ENCODE measurements at regions not wholly inside any gene's neighbourhood (a gene's known extent, or its start where the extent isn't known, plus 50 kb on each side); places are given as distances from the start of the nearest gene placed in this dataset.

DNA sequence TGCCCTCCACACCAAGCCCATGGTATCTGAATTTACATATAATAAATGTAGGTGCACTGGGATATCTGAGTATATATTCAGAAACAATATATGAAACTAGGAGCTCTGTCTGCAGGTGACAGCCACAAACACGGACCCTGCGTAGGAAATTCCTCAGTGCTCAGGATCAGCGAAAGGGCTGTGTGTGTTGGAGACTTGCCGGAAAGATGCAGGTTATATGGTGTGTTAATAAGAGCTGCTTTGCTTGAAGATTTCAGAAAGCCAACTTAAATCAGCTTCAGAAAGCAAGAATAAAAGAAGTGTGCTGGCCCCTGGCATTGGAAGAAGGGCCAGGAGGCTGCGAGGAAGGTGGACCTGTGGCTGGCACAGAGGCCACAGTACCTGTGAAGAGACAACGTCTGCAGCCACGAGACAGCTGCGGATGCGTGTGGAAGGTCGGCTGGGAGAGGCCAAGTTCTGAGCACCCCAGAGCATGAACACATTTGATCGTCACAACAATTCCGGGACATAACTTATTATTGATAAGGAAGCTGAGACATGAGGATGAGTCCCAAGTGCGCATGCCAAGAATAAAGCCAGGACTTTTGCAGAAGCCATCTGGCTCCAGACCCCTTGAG, 183.2 kb downstream of the DLL1 start:
- Mint-ChIP-seq H3K4me1 (no peaks in the 10 kb centered on the region), H3K27ac (no peak overlapping the region), H3K27me3 (ENCODE audit: low read depth) (peaks cover 9% of the 10 kb centered on the region), H3K36me3 (no peaks in the 10 kb centered on the region), H3K9me3 (peaks cover 6% of the 10 kb centered on the region), H3K4me3 (no peak overlapping the region)
- TF ChIP-seq, protein P1, sequence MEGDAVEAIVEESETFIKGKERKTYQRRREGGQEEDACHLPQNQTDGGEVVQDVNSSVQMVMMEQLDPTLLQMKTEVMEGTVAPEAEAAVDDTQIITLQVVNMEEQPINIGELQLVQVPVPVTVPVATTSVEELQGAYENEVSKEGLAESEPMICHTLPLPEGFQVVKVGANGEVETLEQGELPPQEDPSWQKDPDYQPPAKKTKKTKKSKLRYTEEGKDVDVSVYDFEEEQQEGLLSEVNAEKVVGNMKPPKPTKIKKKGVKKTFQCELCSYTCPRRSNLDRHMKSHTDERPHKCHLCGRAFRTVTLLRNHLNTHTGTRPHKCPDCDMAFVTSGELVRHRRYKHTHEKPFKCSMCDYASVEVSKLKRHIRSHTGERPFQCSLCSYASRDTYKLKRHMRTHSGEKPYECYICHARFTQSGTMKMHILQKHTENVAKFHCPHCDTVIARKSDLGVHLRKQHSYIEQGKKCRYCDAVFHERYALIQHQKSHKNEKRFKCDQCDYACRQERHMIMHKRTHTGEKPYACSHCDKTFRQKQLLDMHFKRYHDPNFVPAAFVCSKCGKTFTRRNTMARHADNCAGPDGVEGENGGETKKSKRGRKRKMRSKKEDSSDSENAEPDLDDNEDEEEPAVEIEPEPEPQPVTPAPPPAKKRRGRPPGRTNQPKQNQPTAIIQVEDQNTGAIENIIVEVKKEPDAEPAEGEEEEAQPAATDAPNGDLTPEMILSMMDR (IDR thresholded peaks at IDR 0.05; ENCODE audit: unreplicated experiment) = no peak
- DNase-seq (ENCODE audit: low spot score in 2 of 2, unreplicated experiment in 2 of 2) = peak in 1 of 2 experiments; percentile 25

DNA sequence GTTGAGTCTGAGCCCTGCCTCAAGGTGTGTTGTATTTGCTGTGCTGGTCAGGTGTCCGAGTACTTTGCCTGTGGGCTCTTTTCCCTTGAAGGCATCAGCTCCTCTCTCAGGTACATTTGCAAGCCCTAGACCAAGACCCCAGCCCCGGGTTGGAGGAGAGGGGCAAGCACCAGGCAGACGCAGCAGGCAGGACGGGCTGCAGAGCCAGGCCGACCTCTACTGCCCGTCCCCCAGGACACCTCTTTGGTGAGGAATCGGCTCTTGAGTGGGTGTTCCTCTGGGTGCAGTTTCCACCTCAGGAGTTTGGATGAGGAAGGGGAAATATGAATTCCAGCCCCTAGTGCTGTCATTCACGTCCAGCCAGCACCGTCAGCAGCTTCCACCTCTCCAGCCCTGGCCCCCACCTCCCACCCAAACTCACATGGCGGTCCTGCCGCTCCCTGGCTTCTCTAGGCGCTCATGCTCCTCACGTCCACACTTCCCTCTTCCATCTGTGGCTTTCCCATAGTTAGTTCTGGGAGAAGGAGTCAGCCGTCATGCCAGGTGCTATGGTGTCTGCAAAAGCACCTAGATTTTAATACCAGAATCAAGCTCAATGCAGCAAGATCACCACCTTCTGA, 183.9 kb downstream of the DLL1 start:
- no peaks in the 10 kb centered on the region for H3K36me3 Mint-ChIP-seq
- no peak overlapping the region for H3K4me3 Mint-ChIP-seq
- peaks cover 9% of the 10 kb centered on the region for H3K27me3 Mint-ChIP-seq (ENCODE audit: low read depth)
- DNase-seq (ENCODE audit: low spot score in 2 of 2, unreplicated experiment in 2 of 2) = peak in 1 of 2 experiments; percentile 24
- no peak overlapping the region for H3K27ac Mint-ChIP-seq
- TF ChIP-seq, protein P1 (IDR thresholded peaks at IDR 0.05; ENCODE audit: unreplicated experiment) = no peak
- H3K9me3 Mint-ChIP-seq = peaks cover 6% of the 10 kb centered on the region
- H3K4me1 Mint-ChIP-seq = no peaks in the 10 kb centered on the region

DNA sequence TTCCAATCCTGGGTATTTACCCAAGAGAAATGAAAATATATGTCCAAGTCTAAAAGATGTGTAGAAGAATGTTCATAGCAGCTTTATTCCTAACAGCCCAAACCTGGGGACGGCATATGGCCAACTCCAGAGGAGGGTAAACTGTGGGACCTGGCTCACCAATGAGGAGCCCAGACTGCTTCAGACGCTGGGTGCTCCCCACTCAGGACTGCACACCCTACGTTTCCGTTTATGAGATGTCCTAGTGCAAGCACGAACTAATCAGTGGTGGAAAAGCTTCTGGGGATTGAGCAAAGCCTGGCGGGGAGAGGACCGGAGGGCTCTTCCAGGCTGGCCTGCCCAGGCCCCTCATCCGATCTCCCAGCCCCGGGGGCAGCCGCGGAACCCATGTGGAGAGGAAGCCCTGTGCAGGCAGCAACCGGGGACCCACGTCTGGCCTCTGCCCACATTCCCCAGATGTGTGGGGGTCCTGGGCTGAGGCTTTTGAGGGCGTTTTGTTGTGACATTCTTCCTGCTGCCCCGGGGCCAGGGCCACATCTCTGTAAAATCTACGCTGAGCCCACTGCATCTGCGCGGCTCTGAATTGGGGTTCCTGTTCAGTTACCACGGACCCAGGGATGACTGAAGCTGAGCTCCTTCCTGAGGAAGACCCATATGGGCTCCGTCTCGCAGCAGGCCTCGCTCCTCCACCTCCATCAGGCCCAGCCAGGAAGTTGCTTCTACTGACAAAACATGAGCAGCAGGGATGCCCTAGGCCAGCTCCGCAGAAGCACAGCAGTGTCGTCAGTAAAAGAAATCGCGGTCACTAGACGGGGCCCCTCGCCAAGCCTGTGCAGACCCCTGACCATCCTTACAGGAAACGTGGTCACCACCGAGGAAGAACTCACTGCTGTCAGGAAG, 188.0 kb downstream of the DLL1 start:
- no peaks in the 10 kb centered on the region for H3K36me3 Mint-ChIP-seq
- peaks cover 9% of the 10 kb centered on the region for H3K27me3 Mint-ChIP-seq (ENCODE audit: low read depth)
- H3K4me1 Mint-ChIP-seq = no peaks in the 10 kb centered on the region
- TF ChIP-seq, protein P1 (IDR thresholded peaks at IDR 0.05; ENCODE audit: unreplicated experiment) = no peak
- peaks cover 6% of the 10 kb centered on the region for H3K9me3 Mint-ChIP-seq
- peak in 1 of 2 experiments; percentile 33 for DNase-seq (ENCODE audit: low spot score in 2 of 2, unreplicated experiment in 2 of 2)
- no peak overlapping the region for H3K4me3 Mint-ChIP-seq
- H3K27ac Mint-ChIP-seq = no peak overlapping the region

DNA sequence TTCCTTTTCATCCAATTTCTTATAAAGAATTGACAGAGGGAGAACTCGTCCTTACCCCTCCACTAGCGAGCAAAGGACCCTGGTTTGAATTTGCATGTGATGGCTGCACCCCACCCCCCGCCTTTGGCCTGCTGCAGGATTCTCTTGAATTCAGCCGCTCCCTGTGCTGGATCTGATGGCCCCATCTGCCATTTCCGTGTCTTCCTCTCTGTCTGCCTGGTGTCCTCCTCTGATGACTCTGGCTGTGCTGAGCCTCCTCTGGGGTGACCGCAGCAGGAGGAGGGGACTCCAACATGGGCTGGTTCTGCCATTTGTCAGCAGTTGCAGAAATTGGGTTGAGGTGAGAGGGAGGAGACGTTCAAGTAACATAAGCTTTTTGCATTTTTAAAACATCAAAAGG, 188.8 kb downstream of the DLL1 start:
- no peak overlapping the region for H3K4me3 Mint-ChIP-seq
- TF ChIP-seq, protein P1 (IDR thresholded peaks at IDR 0.05; ENCODE audit: unreplicated experiment) = no peak
- H3K27ac Mint-ChIP-seq = no peak overlapping the region
- peaks cover 6% of the 10 kb centered on the region for H3K9me3 Mint-ChIP-seq
- peaks cover 2% of the 10 kb centered on the region for H3K4me1 Mint-ChIP-seq
- peak in 1 of 2 experiments; percentile 30 for DNase-seq (ENCODE audit: low spot score in 2 of 2, unreplicated experiment in 2 of 2)
- peaks cover 4% of the 10 kb centered on the region for H3K27me3 Mint-ChIP-seq (ENCODE audit: low read depth)
- no peaks in the 10 kb centered on the region for H3K36me3 Mint-ChIP-seq

DNA sequence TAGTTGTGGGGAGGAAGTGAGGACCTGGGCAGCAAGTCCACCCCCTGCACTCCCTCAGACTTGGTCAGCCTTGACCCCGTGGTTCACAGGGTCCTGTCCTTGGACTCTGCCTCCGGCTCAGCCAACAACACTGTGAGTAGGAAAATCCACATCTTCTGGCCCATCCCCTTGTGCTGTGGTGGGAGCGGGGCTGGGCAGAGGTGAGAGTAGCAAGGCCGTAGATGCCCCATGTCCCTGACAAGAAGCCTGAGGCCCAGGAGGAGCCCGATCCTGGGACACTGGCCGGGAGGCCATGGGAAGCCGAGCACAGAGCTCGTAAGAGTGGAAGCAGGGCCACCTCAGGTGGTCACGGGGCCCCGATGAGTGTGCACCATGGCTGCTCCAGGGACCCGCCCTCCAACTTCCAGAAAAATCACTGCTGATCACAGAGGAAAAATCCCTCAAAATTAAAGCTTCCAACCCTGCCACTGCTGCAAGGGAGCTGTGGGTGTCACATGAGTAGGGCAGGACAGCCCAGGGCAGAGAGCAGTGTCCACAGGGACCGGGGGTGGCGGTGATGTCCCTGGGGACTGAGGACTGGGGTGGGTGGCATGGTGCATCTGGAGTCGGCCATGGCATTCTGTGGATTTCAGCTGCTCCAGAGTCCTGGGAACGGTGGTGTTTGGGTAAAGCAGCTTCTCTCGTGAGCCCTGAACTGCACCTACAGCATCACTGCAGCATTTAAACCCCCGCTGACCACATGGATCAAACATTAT, 189.4 kb downstream of the DLL1 start:
- TF ChIP-seq, protein P1 (IDR thresholded peaks at IDR 0.05; ENCODE audit: unreplicated experiment) = no peak
- peaks cover 3% of the 10 kb centered on the region for H3K27me3 Mint-ChIP-seq (ENCODE audit: low read depth)
- H3K4me3 Mint-ChIP-seq = no peak overlapping the region
- no peaks in the 10 kb centered on the region for H3K36me3 Mint-ChIP-seq
- no peak overlapping the region for H3K27ac Mint-ChIP-seq
- DNase-seq (ENCODE audit: low spot score in 2 of 2, unreplicated experiment in 2 of 2) = peak in 1 of 2 experiments; percentile 27
- H3K9me3 Mint-ChIP-seq = peaks cover 6% of the 10 kb centered on the region
- peaks cover 8% of the 10 kb centered on the region for H3K4me1 Mint-ChIP-seq
